ENCODE measurements at regions not wholly inside any gene's neighbourhood (a gene's known extent, or its start where the extent isn't known, plus 50 kb on each side); places are given as distances from the start of the nearest gene placed in this dataset.

DNA sequence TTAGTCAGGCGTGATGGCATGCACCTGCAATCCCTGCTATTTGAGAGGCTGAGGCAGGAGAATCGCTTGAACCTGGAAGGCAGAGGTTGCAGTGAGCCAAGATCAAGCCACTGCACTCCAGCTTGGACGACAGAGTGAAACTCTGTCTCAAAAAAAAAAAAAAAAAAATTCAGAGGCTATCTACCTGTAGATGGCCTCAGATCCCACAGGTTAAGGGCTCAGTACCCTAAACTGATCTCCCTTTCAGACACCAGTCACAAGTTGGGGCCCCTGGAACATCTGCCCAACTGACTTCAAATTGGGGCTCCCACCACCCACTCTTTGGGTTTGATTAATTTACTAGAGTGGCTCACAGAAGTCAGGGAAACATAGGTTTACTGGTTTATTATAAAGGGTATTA is 65.4 kb upstream of the ERCC6L2 start:
- H3K36me3 ChIP-seq: 0 out of 2 replicates have a peak, but pooled peaks cover 5% of the 10 kb centered on the region
- H3K4me1 ChIP-seq: peaks cover 11% of the 10 kb centered on the region
- H4K20me1 ChIP-seq: no peaks in the 10 kb centered on the region
- H3K4me2 ChIP-seq: no peak overlapping the region
- no peaks in the 10 kb centered on the region for H3K9me3 ChIP-seq
- TF ChIP-seq Cebpa-rat (IDR thresholded peaks at IDR 0.05): no peak
- no peak overlapping the region for H3K9ac ChIP-seq
- H3K27me3 ChIP-seq: 0 out of 2 replicates have a peak, but pooled peaks cover 3% of the 10 kb centered on the region
- H3K27ac ChIP-seq: no peak overlapping the region
- no peak overlapping the region for H3K4me3 ChIP-seq

DNA sequence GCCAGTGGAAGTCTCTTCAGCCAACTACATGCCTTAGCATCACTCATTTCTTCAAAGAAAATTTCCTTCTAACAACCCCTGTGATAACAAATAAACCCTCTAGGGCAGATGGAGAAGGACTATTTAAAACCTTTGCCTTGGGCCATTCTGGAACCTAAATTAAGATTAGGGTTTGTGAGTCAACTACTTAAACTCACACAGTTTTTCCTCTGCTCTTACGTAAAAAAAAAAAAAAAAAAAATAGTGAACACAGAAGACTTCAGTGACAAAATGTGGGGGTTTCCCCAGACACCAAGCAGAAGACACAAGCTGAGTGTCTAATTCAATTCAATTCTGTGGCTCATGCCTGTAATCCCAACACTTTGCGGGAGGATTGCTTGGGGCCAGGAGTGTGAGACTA is 65.8 kb upstream of the ERCC6L2 start:
- H3K27ac ChIP-seq: no peak overlapping the region
- H3K4me2 ChIP-seq: no peak overlapping the region
- no peaks in the 10 kb centered on the region for H4K20me1 ChIP-seq
- 0 out of 2 replicates have a peak, but pooled peaks cover 5% of the 10 kb centered on the region for H3K36me3 ChIP-seq
- no peak for TF ChIP-seq Cebpa-rat (IDR thresholded peaks at IDR 0.05)
- H3K9me3 ChIP-seq: no peaks in the 10 kb centered on the region
- no peak overlapping the region for H3K4me3 ChIP-seq
- H3K27me3 ChIP-seq: 0 out of 2 replicates have a peak, but pooled peaks cover 3% of the 10 kb centered on the region
- H3K9ac ChIP-seq: no peak overlapping the region
- peaks cover 11% of the 10 kb centered on the region for H3K4me1 ChIP-seq

DNA sequence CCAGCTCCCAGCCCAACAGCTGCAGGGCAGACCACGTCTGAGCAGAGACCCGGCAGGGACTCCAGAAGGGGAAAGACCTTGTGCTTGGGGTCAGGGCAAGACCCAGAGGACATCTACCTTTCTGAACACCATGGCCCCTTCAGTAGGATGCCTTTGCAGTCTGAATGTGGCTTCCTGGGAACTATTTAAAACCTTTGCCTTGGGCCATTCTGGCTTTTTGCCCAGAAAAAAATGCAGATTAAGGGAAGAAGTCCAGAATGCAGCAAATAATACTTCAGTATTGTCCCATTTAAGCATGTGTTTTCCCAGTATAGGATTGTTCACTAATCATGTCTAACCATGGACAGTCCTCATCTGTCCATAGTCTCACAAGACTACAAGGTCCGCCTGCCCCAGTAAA is 67.5 kb upstream of the ERCC6L2 start:
- Histone ChIP-seq H3K36me3 (no peaks in the 10 kb centered on the region), H3K4me2 (peak overlapping the region; percentile 12; the same call in 1 of the 2 replicates), H3K27ac (no peak overlapping the region), H3K9me3 (peaks cover 9% of the 10 kb centered on the region), H3K27me3 (0 out of 2 replicates have a peak, but pooled peaks cover 3% of the 10 kb centered on the region), H4K20me1 (no peaks in the 10 kb centered on the region), H3K4me3 (no peak overlapping the region), H3K4me1 (peaks cover 11% of the 10 kb centered on the region), H3K9ac (no peak overlapping the region)
- TF ChIP-seq Cebpa-rat (IDR thresholded peaks at IDR 0.05): no peak

DNA sequence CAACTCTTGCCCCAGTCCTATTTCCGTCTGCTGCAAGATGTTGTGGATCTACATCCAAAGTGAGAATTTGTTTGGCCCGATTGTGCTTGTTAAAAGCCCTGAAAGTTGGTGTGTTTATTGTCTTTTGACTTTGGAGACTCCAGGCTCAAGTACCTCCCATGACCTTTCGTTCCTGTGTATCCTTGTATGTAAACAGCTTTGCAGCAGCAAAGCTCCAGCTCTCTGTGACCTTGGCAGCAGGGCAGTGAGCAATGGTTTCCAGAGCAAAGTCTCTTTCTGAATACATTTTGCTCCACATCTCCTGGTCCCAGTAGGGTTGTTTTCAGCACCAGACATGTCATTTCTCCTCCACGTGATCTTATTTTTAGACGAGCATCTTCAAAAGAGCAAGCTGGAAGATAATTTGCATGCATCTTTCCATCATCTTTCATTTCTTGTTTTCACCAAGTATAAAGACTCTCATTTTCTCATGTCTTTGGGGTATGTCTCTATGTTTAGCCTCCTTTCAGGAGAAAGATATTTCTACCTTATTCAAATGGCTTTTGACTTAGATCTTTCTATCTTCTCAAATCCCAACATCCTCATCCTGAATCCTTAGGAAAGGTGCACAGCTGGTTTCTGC is 68.1 kb upstream of the ERCC6L2 start:
- H4K20me1 ChIP-seq: no peaks in the 10 kb centered on the region
- no peak overlapping the region for H3K9ac ChIP-seq
- H3K4me2 ChIP-seq: 0 out of 2 replicates have a peak overlapping the region, but pooled peaks have one; percentile 12
- no peak for TF ChIP-seq Cebpa-rat (IDR thresholded peaks at IDR 0.05)
- H3K27me3 ChIP-seq: 0 out of 2 replicates have a peak, but pooled peaks cover 3% of the 10 kb centered on the region
- peaks cover 9% of the 10 kb centered on the region for H3K9me3 ChIP-seq
- no peaks in the 10 kb centered on the region for H3K36me3 ChIP-seq
- H3K4me3 ChIP-seq: no peak overlapping the region
- peaks cover 11% of the 10 kb centered on the region for H3K4me1 ChIP-seq
- H3K27ac ChIP-seq: no peak overlapping the region

DNA sequence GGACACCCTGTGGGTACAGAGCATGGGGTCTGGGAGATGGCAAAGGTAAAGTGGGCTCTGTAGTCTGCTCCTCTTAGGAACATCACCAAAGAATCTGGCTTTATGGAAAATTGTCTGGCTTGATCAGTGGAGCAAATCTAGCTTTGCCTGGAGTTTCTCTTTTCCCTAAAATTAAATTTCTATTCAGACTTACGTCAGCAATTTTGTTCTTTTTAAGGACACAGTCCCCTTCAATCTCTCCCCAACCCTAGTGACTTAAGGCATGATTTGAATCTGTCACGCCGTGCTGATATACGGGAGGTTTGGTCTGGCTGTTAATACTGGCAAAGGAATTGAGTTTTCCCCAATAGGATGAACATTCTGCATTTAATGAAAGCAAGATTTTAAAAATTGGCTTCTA is 72.3 kb upstream of the ERCC6L2 start:
- no peak for TF ChIP-seq Cebpa-rat (IDR thresholded peaks at IDR 0.05)
- Histone ChIP-seq H3K27ac (no peak overlapping the region), H3K4me1 (peaks cover 11% of the 10 kb centered on the region), H3K9me3 (peaks cover 9% of the 10 kb centered on the region), H3K27me3 (no peaks in the 10 kb centered on the region), H3K4me3 (no peak overlapping the region), H3K36me3 (no peaks in the 10 kb centered on the region), H3K9ac (no peak overlapping the region), H4K20me1 (no peaks in the 10 kb centered on the region), H3K4me2 (no peak overlapping the region)

DNA sequence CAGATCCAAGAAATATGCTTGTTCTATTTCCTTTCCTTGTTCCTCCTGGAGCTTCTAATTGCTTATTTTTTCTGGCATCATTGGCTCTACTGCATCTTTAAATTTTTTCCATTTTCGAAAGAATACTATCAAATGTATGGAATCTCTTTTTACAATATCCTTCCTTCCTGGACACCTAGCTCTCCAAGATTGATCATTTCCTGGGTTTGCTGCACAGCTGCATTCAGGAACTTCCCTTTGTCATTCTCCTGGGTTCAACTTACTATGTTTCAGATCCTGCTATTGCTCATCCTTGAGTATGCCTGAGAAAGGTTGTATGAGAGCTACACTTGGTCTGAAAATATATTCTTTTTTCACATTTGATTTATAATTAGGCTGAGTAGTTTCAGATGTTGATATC is 73.7 kb upstream of the ERCC6L2 start:
- Histone ChIP-seq H3K4me3 (no peak overlapping the region), H3K4me1 (no peaks in the 10 kb centered on the region), H3K4me2 (no peak overlapping the region), H3K9ac (no peak overlapping the region), H3K9me3 (peaks cover 9% of the 10 kb centered on the region), H3K27me3 (no peaks in the 10 kb centered on the region), H3K36me3 (no peaks in the 10 kb centered on the region), H4K20me1 (no peaks in the 10 kb centered on the region), H3K27ac (no peak overlapping the region)
- TF ChIP-seq Cebpa-rat (IDR thresholded peaks at IDR 0.05): no peak

DNA sequence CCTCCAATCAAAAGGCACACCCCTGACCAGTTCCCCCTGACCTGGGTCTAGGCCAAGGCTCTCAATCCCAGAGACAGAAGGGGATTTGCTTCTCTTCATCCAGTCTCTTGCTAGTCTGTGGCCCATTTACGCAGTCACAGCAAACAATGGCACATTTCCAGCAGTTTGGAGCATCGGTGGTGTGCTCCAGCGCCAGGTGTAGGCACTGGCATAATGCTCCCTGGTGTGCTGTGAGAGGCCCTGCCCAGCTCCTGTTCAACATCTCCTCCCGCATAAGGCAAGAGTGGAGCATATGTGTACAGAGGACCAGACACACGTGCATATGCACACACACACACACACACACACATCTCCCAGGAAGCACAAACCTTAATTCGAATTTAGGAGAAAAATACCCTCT is 79.5 kb upstream of the ERCC6L2 start:
- H4K20me1 ChIP-seq: no peaks in the 10 kb centered on the region
- H3K27me3 ChIP-seq: no peaks in the 10 kb centered on the region
- no peak overlapping the region for H3K9ac ChIP-seq
- no peaks in the 10 kb centered on the region for H3K4me1 ChIP-seq
- no peak for TF ChIP-seq Cebpa-rat (IDR thresholded peaks at IDR 0.05)
- H3K36me3 ChIP-seq: no peaks in the 10 kb centered on the region
- no peak overlapping the region for H3K4me2 ChIP-seq
- no peak overlapping the region for H3K4me3 ChIP-seq
- H3K27ac ChIP-seq: no peak overlapping the region
- no peaks in the 10 kb centered on the region for H3K9me3 ChIP-seq

DNA sequence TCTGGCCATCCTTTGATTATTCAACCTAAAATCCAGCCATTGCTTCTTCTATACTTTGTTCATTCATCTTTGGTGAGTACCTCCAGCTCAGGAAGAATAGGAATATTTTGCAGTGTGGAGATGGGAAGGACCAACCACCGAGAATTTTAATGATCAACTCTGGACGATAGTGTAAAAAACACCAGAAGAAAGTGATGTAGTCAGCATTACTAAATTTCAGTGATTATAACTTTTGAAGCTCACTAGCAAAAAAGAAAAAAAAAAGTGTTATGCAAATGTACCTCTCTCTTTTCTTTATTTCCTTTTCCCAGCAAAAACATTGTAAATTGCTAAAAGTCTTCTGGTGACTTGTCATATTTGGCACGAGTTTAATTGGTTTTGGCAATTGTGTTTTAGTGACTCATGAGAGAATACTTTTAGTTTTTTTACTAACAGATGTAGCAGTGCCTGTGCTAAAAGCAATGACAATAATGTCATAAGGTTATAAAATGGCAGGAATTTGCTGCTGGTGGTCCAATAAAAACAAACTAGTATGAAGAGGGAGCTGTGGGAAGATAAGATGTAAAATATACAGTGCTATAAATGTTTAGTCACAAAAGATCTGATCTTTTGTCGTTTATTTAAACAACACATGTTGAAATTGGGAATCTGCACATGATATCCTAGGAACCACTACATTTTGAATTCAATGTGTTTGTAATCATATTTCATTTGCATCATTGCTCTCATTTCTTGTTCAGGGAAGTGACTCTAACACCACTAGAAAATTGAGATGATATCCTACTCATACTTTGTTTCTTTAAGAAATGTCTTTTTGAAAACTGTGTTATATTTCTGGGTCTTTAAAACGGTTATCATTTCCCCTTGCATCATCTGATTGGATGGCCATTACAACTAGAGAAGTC is 81.3 kb upstream of the ERCC6L2 start:
- Histone ChIP-seq H3K4me3 (no peak overlapping the region), H3K9me3 (no peaks in the 10 kb centered on the region), H3K36me3 (no peaks in the 10 kb centered on the region), H4K20me1 (no peaks in the 10 kb centered on the region), H3K27me3 (no peaks in the 10 kb centered on the region), H3K27ac (no peak overlapping the region), H3K9ac (no peak overlapping the region), H3K4me1 (no peaks in the 10 kb centered on the region), H3K4me2 (no peak overlapping the region)
- TF ChIP-seq Cebpa-rat (IDR thresholded peaks at IDR 0.05): no peak

DNA sequence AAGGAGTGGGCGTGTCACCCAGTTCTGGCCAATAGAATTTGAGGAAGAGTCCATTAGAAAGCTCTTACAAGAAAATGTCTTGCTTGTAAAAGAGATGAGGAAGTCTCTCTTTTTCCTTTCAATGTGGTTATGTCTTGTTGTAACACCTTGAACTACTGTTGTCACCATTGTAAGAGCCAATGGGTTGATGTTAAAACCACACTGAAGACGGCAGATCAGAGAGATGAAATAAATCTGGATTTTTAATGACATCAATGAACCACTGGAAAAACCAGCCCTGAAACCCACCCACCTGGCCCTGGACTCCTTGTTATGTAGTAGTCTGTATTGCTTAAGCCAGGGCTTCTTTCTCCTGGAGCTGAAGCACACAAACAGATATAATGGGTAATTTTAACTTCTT is 83.8 kb upstream of the ERCC6L2 start:
- Histone ChIP-seq H3K4me3 (no peak overlapping the region), H3K36me3 (no peaks in the 10 kb centered on the region), H3K27ac (no peak overlapping the region), H3K4me2 (no peak overlapping the region), H3K27me3 (no peaks in the 10 kb centered on the region), H3K9ac (no peak overlapping the region), H3K9me3 (no peaks in the 10 kb centered on the region), H4K20me1 (no peaks in the 10 kb centered on the region), H3K4me1 (0 out of 2 replicates have a peak, but pooled peaks cover under 1% of the 10 kb centered on the region)
- no peak for TF ChIP-seq Cebpa-rat (IDR thresholded peaks at IDR 0.05)

DNA sequence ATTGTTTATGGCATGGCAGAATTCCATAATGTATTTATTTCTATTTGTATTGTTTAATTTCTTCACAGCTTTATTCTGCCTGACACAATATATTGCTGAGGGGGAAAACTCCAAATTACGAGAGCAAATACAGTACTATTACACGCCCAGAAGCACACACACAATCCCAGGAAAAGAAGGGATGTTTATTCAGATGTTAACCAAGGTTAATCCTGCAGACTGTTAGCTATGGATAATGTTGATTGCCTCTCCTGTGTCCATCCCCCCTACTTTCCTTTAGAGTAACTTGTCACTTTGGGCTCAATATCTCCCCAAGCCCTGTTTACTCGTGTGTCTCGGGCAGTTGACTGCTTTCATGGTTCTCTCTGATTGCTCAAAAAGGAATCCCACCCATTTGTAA is 84.2 kb upstream of the ERCC6L2 start:
- no peak overlapping the region for H3K4me3 ChIP-seq
- no peak overlapping the region for H3K9ac ChIP-seq
- H3K4me2 ChIP-seq: no peak overlapping the region
- no peaks in the 10 kb centered on the region for H3K36me3 ChIP-seq
- H3K9me3 ChIP-seq: no peaks in the 10 kb centered on the region
- no peak for TF ChIP-seq Cebpa-rat (IDR thresholded peaks at IDR 0.05)
- no peaks in the 10 kb centered on the region for H3K27me3 ChIP-seq
- no peaks in the 10 kb centered on the region for H4K20me1 ChIP-seq
- no peak overlapping the region for H3K27ac ChIP-seq
- peaks cover 4% of the 10 kb centered on the region; the same call in 1 of the 2 replicates for H3K4me1 ChIP-seq
